Caki2 (cell line): ENCODE measurements at regions not wholly inside any gene's neighbourhood (a gene's known extent, or its start where the extent isn't known, plus 50 kb on each side); places are given as distances from the start of the nearest gene placed in this dataset.

ENCODE experiments used
- DNase-seq: peaks from one replicate; pipeline ENCODE4 v3.0.0-alpha.2; 2015; ENCODE audit warnings: low read depth
- in situ Hi-C: cut with HindIII; loops from 2 replicates; pipeline ENCODE4 v1.10.0; 2016; ENCODE audit warnings: low sequenced_read_pairs, low pct_unique_long_range_greater_than_20kb, mixed read lengths

DNA sequence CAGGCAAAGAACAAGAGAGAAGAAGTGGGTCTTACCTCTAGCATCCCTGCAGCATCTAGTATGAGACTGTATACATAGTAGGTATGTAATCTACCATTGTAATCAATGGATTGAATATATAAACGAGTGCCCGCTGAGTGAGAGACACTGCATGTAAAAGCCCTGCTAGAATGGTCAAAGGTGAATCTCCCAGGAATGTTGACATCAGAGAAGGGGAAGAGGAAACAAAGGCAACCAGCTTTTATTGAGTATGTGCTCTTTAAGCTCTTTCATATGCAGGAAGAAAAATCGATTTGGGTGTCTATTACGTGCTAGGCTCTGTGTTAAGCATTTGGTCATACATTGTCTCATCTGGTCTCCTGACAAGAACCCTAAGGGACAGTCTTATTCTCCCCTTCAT lies 91.9 kb upstream of the KLHL13 start:
- in situ Hi-C loops = no loop called here
- no peak for DNase-seq

DNA sequence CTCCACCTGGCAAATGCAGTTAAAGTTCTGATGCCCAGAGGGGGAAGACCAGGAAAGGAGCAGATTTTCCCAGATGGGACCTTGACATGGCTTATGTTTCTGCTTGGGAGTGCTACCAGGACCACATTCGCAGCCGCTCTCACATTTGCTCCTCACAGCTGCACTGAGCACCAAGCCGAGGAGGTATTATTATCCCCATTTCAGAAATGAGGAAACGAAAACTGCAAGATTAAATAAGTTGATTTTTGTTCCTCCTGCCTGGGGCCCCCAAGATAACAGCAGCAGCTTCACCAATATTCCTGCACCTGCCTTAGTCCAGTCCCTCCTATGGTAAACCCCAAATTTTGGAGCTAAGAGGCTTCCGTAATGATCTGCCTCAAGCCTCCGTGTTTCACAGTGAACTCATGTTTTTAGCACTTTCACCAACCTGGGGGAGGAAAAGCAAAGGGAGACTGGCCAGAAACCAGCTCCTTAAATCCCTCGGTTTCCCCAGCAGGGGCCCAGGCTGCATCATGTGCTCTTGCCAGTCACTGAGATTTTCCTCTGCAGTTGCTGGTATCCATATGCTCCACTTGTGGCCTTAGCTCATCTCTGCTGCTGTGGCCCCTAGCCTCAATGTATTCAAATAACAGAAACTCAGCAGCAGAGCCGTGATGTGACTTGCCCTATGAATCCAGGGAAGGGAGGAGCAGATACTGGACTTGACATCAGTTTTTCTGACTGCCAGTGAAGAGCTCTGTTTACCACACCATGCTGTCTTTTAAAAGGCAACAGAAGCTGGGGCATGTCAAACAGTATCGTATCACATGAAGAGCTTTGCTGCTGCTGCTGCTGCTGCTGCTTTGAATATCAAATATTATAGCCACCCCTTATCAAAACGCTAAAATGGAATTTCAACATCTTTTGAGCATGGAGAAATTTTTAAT lies 95.5 kb upstream of the KLHL13 start:
- no peak for DNase-seq
- in situ Hi-C loops = no loop called here

DNA sequence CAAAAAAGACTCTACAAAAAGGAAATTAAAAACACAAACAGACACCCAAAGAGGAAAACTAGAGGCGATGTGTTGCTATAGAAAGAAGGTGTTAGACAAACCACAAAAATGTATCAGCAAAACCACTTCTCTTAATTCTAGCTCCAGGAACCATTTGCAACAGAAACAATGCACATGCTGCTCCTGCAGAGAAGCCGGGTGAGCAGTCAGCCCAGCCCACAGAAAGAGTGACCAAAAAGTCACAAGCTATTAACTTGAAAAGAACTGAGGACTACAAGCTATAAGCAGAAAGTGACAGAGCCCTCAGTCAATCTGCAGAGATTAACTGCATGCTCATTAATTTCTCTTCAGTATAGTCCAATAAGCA lies 96.2 kb upstream of the KLHL13 start:
- in situ Hi-C loops = no loop called here
- no peak for DNase-seq

DNA sequence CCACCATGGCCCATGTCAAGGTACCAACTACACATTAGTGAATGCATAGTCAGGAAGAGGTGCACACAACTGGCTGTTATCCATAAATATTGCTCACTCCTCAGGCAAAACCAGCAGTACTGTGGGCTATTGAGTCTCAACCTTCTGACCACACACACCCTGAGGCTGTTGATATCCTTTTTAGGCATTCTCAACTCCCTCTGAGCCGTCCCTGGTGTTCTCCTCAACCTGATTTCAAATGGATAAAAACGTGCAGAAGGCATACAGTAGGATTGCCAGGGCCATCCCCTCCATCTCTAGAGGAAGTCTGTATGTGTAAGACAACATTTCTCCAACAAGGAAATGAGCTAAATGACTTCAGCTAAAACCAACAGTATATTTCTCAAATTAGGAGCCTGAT lies 98.7 kb upstream of the KLHL13 start:
- in situ Hi-C loops = no loop called here
- DNase-seq = peak; percentile 23

DNA sequence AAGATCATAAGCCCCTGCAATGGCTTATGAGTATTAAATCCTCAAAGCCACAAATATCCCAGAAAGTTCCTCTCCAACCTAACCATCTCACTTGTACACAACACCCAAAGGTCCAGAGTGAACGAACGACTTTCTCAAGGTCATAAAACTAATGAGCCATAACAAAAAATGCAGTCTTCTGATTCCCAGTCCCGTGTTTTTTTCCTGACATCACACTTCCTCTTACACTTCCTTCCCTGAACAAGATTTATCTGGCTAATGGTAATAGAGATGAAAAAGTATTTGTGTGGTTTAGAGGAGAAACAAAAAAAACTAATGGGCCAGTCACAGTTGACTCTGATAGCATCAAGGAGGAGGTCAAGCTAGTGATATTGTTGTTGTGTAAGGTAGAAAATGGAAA lies 99.5 kb upstream of the KLHL13 start:
- peak; percentile 95 for DNase-seq

DNA sequence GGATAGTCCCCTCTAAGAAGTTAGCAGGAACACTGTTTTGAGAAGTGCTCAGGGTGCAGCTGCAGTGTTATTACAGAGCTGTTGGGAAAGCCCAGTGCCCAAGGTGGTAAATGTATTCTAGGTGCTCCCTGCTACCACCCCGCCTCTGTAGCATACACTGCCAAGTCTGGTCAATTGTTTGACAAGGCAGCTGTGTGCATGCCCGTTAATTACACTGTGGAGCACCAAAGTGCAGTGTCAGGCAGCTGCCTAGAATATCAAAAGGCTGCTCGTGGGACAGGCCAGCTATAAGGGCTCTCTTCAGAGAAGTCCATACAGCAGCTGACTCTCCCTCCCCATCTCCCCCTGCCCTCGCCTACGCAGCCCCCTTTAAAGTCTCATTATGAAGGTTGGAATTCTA lies 99.9 kb upstream of the KLHL13 start:
- no peak for DNase-seq
- in situ Hi-C loops = no loop called here

More for the DNA sequence above, 99.5 kb upstream of the KLHL13 start:
- in situ Hi-C loops = no loop called here

DNA sequence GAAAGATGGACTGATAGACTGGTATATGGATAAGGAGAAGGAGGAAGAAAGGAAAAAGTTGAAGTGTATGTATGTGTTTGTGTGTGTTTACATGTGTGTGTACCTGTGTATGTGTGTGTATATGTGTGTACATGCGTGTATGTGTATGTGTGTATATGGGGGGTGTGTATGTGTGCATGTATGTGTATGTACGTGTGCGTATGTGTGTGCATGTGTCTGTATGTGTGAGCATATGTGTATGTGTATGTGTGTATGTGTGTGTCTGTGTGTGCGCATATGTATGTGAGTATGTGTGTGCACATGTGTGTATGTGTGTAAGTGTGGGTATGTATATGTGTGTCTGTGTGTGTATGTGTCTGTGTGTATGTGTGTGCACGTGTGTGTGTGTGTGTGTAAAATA lies 101.5 kb upstream of the KLHL13 start:
- in situ Hi-C loops = no loop called here
- DNase-seq = no peak

DNA sequence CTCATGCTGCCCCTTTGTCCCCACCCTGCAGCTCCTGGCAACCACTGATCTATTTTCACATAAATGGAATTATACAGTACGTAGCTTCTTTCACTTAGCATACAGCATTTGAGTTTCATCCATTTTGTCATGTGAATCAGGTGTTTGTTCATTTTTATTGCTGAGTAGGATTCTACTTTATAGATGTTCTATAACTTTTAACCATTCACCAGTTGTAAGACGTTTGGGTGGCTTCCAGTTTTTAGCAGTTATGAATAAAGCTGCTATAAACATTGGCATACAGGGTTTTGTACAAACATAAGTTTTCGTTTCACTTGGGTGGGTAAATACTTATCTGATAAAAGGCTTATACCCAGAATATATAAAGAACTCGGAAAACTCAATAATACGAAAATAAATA lies 102.3 kb upstream of the KLHL13 start:
- in situ Hi-C loops = no loop called here

DNA sequence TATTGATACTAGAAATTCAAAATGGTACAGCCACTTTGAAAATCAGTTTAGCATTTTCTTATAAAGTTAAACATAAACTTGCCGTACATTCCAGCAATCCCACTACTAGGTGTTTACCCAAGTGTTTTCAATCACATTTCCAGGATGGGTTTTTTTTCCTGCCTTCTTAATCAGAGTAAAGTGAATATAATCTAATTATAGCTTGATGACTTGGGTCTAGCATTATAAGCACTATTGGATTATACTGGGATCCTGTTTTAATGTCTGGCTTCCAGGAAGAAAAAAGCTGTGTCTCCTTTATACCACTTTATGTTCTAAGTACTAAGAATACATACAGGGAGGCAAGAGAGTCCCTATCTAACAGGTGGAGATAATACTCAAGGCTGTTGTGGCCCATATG lies 103.3 kb upstream of the KLHL13 start:
- no peak for DNase-seq
- in situ Hi-C loops = no loop called here

More for the DNA sequence above, 102.3 kb upstream of the KLHL13 start:
- DNase-seq = no peak

DNA sequence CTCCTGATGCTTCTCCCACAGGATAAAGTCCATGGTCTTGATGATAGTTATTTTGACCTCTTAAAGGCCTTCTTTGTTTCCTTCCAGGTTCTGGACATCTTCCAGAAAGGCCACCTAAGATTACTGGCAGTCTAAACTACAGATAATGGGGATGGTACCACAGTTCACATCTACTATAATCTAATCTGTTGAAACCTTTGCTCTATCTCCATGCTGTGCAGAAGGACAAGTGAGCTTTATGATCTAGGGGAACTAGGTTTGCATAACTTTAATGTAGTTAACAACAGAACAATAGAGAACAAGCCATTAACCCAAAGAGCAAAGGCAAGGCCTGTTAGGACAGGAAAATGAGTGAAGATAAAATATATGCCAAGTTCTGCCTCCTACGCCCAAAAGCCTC lies 103.9 kb upstream of the KLHL13 start:
- in situ Hi-C loops = no loop called here
- no peak for DNase-seq

DNA sequence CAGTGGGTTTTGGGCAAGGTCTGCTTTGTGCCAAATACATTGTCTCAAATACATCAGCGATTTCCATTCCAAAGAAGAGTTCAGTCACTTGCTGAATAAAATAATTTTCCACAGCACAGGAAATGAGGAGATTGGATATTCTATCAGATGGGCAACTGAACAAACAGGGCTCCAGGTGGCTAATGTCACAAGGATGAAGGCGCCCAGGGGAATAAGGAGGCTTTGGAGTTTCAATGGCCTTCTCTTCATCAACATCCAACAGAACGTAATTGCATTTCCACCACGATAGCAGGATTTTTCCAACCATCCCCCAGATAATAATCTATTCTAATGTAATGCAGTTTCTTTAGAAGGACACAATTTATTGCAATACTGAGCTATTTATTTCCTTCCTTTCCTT lies 104.7 kb upstream of the KLHL13 start:
- DNase-seq = no peak

DNA sequence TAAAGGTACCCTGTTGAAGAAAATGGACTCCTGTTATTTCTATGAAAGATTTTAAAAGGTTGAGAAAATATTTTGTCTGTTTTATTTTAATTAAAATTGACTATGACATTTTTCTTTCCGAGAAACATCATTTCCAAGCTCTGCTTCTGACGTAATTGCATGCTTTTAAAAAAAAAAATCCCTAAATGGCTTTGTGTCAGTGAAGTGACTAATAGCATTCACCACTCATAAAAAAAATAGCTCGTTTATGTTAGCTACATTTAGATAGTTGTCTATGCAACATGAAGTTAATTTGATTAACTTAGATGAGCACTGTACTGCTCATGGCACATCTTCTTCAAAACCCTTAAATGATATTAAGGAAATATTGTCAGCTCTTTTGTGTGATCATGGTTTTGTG lies 105.1 kb upstream of the KLHL13 start:
- in situ Hi-C loops = no loop called here
- no peak for DNase-seq

More for the DNA sequence above, 104.7 kb upstream of the KLHL13 start:
- in situ Hi-C loops = no loop called here

DNA sequence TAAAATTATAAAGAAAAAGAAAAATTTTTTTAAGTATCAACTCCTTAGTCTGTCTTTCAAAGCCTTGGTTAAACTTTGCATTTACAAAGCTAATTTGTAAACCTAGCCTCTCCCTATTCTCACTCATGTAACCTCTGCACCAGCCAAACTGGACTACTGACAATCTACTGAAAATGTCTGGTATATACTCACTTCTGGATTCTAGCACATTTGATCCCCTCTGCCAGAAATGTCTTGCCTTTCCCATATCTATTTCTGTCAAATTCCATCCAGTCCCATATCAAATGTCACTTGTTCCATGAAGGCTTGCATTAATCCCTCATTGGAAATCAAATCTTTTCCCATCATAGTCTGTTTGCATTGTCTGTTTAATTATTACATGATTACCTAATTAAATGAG lies 105.8 kb upstream of the KLHL13 start:
- no peak for DNase-seq
- in situ Hi-C loops = no loop called here

DNA sequence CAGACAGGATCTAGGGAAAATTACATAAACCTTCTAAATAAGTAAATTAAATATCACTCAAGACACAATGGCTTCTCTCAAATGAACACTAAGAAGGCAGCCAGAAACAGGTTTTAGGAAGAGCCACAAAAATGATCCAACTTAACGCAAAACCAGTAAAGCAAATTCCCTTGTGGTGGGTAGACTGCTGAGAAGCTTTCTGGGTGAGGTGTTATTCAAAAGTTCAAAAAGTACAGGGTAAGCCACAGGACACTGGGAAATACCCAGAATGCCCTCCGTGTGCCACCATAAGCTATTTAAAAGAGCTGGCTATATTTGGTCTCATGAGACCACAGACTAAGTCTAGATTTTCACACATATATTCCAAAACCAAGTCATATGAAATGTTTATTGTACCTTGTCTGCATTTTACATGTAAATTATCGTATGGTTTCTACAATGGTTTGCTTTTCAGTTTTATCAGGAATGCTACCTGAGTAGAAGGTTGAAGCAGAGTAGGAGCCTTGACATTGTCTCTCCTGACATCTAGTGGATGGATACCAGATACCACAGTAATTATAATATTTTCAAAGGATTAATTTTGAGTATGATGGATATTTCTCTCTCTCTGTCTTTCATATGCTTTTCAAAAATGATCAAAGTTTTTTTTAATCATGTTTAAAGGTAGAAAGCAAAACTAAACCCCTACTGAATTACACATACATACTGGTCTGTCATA lies 109.3 kb upstream of the KLHL13 start:
- in situ Hi-C loops = no loop called here
- peak; percentile 68 for DNase-seq

DNA sequence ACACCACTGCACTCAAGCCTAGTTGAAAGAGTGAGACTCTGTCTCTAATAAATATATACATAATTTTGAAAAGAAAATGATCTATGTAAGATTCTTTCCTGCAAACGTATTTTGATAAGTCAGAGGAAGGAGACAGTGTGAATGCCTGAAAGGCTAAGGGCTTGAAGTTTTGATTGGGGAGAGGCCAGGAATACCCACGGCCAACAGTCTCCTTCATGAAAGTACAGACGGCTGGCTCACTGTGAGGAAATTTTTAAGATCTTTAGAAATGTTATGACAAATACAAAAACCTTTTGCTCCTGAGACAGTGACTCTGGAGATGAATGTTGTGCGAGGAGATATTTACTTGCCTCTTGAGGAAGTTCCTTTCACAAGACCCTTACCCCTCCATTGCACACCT lies 111.4 kb upstream of the KLHL13 start:
- no peak for DNase-seq
- in situ Hi-C loops = no loop called here

DNA sequence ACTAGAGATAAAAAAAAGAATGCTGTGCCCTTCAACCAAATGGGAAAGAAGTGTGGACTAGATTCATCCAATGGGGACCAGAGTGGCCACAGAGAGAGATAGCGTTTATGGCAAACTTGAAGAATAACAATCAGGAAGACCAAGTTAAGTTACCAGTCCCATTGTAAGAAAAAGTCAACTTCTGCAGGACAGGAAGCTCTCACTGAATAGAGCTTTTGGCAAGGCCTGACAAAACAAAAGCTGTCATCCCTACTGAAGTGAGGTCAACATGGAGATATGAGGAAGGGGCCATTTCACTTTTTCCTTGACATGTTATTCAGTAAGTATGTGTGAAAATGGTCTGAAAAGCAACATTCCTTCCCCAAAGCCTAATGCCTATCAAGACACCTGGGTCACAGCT lies 111.8 kb upstream of the KLHL13 start:
- in situ Hi-C loops = no loop called here
- no peak for DNase-seq

DNA sequence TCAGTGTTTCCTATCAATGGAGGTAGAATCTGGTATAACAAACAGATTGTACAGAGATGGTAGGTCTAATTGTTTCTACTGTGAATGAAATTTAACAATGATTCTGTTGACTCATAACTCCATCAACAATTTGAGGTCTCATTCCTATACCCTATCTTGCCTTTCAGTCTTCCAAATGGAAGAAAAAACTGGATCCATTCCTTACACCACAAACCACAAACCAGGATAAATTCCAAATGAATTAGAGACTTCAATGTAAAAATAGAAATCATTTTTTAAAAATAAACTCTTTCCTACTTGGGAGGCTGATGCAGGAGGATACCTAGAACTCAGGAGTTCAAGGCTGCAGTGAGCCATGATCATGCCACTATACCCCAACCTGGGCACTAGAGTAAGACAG lies 114.4 kb upstream of the WDR44 start:
- DNase-seq = no peak
- in situ Hi-C loops = no loop called here

DNA sequence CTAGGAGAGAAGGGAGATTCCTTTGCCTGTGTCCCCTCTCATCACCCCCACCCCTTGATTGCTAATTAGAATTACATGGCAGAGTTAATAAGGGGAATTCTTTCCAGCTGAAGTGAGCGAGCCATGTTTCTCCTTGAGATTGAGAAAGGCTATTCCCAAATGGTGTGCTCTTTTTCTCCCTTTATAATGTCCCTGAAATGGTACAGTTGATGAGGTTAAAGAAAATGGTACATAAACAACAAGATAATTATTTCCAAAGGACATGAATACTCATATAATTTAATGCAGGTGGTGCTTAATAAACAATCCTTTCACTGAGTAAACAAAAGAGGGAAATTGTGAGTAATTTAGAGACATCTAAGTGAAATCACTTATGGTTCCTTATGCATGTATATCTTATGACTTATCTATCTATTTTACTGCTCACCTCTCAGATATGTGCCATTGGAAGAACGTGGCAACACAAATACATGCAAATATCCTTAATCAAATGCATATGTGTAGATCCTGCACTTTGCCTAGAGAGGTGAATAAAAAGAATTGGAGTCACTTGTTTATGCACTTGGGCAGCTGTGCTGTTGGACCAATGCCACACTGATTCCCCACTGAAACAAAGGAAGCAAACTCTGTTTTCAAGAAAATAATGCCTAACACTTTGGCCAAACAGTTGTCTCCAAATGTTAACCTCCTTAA lies 106.6 kb upstream of the WDR44 start:
- DNase-seq = no peak
- in situ Hi-C loops = no loop called here
